B cell (primary cell): ENCODE measurements at regions not wholly inside any gene's neighbourhood (a gene's known extent, or its start where the extent isn't known, plus 50 kb on each side); places are given as distances from the start of the nearest gene placed in this dataset.

Experiments
- ATAC-seq: fragments of 200-7000 bp; cut with Tn5 transposase; one replicate; pipeline ENCODE4 v1.10.0; 2021; ENCODE audit warnings: low read depth, mild to moderate bottlenecking, moderate number of reproducible peaks, moderate library complexity
- CTCF ChIA-PET: fragments of 350-600 bp; sonication (Branson Sonifier 250); formaldehyde crosslinking; loops from one replicate; lab custom pipeline; 2021; ENCODE audit warnings: antibody characterized with exemption, inconsistent platforms; lab: Charles Lee
- POLR2A ChIA-PET: fragments of 350-600 bp; sonication (Branson Sonifier 250); formaldehyde crosslinking; loops from one replicate; lab custom pipeline; 2021; ENCODE audit warnings: antibody characterized with exemption; lab: Charles Lee
- DNase-seq: peaks from one replicate; pipeline ENCODE4 v3.0.0; 2013
- H2AFZ ChIP-seq: 2 replicates; pipeline ENCODE4 v1.6.1; 2012; ENCODE audit warnings: mild to moderate bottlenecking, low read depth, low read length; ENCODE audit not compliant: insufficient read depth, poor library complexity, severe bottlenecking
- H3K27ac ChIP-seq, 2 donors: 1 replicate in 1 of 2; 2 replicates in 1 of 2; pipeline ENCODE4 v1.5.1; 2012 to 2013; ENCODE audit warnings: low read length in 2 of 2, mild to moderate bottlenecking in 2 of 2, moderate library complexity in 1 of 2
- H3K27me3 ChIP-seq, 4 experiments: fragments of 200-600 bp in 1 of 4; sonication (generic) in 1 of 4; replicated peaks in 1 of 4; 1 replicate in 2 of 4; 2 replicates in 2 of 4; pipeline versions ENCODE4 v1.6.1 to v1.7.0; 2013 to 2016; ENCODE audit warnings: low read length in 3 of 4, mild to moderate bottlenecking in 2 of 4, mixed read lengths in 1 of 4, moderate library complexity in 1 of 4; ENCODE audit not compliant: insufficient read depth in 4 of 4, control insufficient read depth in 3 of 4; ENCODE audit errors: control extremely low read depth in 1 of 4
- H3K36me3 ChIP-seq, 2 experiments: replicated peaks in 1 of 2; 1 replicate in 1 of 2; 2 replicates in 1 of 2; pipeline versions ENCODE4 v1.6.1 to v1.7.1; 2013; ENCODE audit warnings: low read length in 1 of 2; ENCODE audit not compliant: insufficient read depth in 2 of 2, control insufficient read depth in 1 of 2; ENCODE audit errors: control extremely low read depth in 1 of 2, extremely low read depth in 1 of 2
- H3K4me1 ChIP-seq, 2 donors: fragments of 200-600 bp in 1 of 2; sonication (generic) in 1 of 2; 1 replicate in 1 of 2; 2 replicates in 1 of 2; pipeline versions ENCODE4 v1.5.1 to v1.6.1; 2013 to 2017; ENCODE audit warnings: low read length in 2 of 2; ENCODE audit not compliant: control insufficient read depth in 2 of 2, insufficient read depth in 2 of 2
- H3K4me2 ChIP-seq: replicated peaks from 2 replicates; pipeline ENCODE3; 2012; ENCODE audit warnings: mild to moderate bottlenecking, low read depth, low read length; ENCODE audit not compliant: poor library complexity, severe bottlenecking
- H3K4me3 ChIP-seq, 5 experiments: fragments of 200-600 bp in 1 of 5; sonication (generic) in 1 of 5; 1 replicate in 3 of 5; 2 replicates in 2 of 5; pipeline versions ENCODE4 v1.5.1 to v1.7.0; 2011 to 2016; ENCODE audit warnings: low read length in 4 of 5, mild to moderate bottlenecking in 4 of 5, low read depth in 2 of 5, control low read depth in 1 of 5, moderate library complexity in 1 of 5; ENCODE audit not compliant: insufficient read depth in 1 of 5; ENCODE audit errors: control extremely low read depth in 1 of 5, extremely low read depth in 1 of 5
- H3K79me2 ChIP-seq: fragments of 200-600 bp; sonication (generic); one replicate; pipeline ENCODE4 v1.6.0; 2016; ENCODE audit warnings: low read length; ENCODE audit not compliant: control insufficient read depth, insufficient read depth
- H3K9ac ChIP-seq: fragments of 200-600 bp; sonication (generic); 2 replicates; pipeline ENCODE4 v1.6.1; 2017; ENCODE audit warnings: mild to moderate bottlenecking, low read length, moderate library complexity
- H3K9me3 ChIP-seq, 3 donors: one replicate each; pipeline versions ENCODE4 v1.6.1 to v1.7.1; 2013; ENCODE audit warnings: low read length in 2 of 3; ENCODE audit not compliant: control insufficient read depth in 2 of 3, insufficient read depth in 1 of 3; ENCODE audit errors: control extremely low read depth in 1 of 3
- H4K20me1 ChIP-seq: 2 replicates; pipeline ENCODE4 v1.6.0; 2012; ENCODE audit warnings: mild to moderate bottlenecking, low read length; ENCODE audit not compliant: insufficient read depth, control insufficient read depth, poor library complexity, severe bottlenecking
- H3K27ac Mint-ChIP-seq: one replicate; pipeline ENCODE4 v1.8.0; 2021; ENCODE audit warnings: mixed read lengths
- H3K27me3 Mint-ChIP-seq: one replicate; pipeline ENCODE4 v1.8.0; 2021; ENCODE audit warnings: mixed read lengths
- H3K4me1 Mint-ChIP-seq: one replicate; pipeline ENCODE4 v1.8.0; 2021; ENCODE audit warnings: mixed read lengths
- H3K4me3 Mint-ChIP-seq: one replicate; pipeline ENCODE4 v1.8.0; 2021; ENCODE audit warnings: mixed read lengths
- H3K9me3 Mint-ChIP-seq: one replicate; pipeline ENCODE4 v1.8.0; 2022; ENCODE audit warnings: mixed read lengths; ENCODE audit not compliant: insufficient read depth
- CTCF ChIP-seq: fragments of 200-600 bp; IDR thresholded peaks from one replicate; pipeline ENCODE4 v1.8.0; 2022; ENCODE audit warnings: antibody characterized with exemption, mild to moderate bottlenecking
- EZH2 ChIP-seq: IDR thresholded peaks from 2 replicates; pipeline ENCODE4 v1.6.1; 2012; ENCODE audit warnings: borderline replicate concordance, low read depth, mild to moderate bottlenecking, moderate library complexity, low read length; ENCODE audit not compliant: insufficient read depth, poor library complexity, severe bottlenecking
- WGBS: methylation state at CpG from one replicate; pipeline ENCODE4 v1.1.5; 2013; ENCODE audit warnings: missing lambda C conversion rate; ENCODE audit not compliant: insufficient coverage; 5-methylcytosine and 5-hydroxymethylcytosine counted together
- intact Hi-C: fragments of 100-400 bp; cut with micrococcal nuclease; formaldehyde crosslinking; loops from one replicate; pipeline ENCODE4 v1.10.0; 2022

GRCh38 chr14:46444666-46445065, 206.9 kb downstream of the RPL10L start:
- Histone ChIP-seq H3K4me1 (no peaks in the 10 kb centered on the region), H3K9ac (no peak overlapping the region), H3K27ac (no peak overlapping the region), H4K20me1 (no peaks in the 10 kb centered on the region), H3K4me3 (no peak overlapping the region), H3K36me3 (no peaks in the 10 kb centered on the region), H3K27me3 (no peaks in the 10 kb centered on the region), H3K4me2 (no peak overlapping the region), H2AFZ (no peak overlapping the region), H3K9me3 (peaks cover 0 to 5% (median 0%) of the 10 kb centered on the region in 3 donors), H3K79me2 (no peaks in the 10 kb centered on the region)
- intact Hi-C loops = no loop called here
- no peak for ATAC-seq
- Mint-ChIP-seq H3K4me3 (no peak overlapping the region), H3K4me1 (no peaks in the 10 kb centered on the region), H3K9me3 (peaks cover 2% of the 10 kb centered on the region), H3K27ac (no peak overlapping the region), H3K27me3 (no peaks in the 10 kb centered on the region)
- no peak for TF ChIP-seq CTCF
- TF ChIP-seq EZH2 = no peak
- ChIA-PET CTCF (no interaction called here), POLR2A (no interaction called here)
- DNase-seq = no peak
- WGBS = 94% methylated on average over 3 of the region's 5 CpGs

GRCh38 chr14:46433381-46433780, 218.2 kb downstream of the RPL10L start:
- ChIA-PET CTCF (no interaction called here), POLR2A (no interaction called here)
- Histone ChIP-seq H3K36me3 (no peaks in the 10 kb centered on the region), H3K27me3 (no peaks in the 10 kb centered on the region), H3K4me3 (no peak overlapping the region), H3K4me1 (no peaks in the 10 kb centered on the region), H3K9ac (no peak overlapping the region), H2AFZ (no peak overlapping the region), H4K20me1 (no peaks in the 10 kb centered on the region), H3K79me2 (no peaks in the 10 kb centered on the region), H3K27ac (no peak overlapping the region), H3K4me2 (no peak overlapping the region), H3K9me3 (peaks cover 0 to 10% (median 0%) of the 10 kb centered on the region in 3 donors)
- Mint-ChIP-seq H3K4me1 (no peaks in the 10 kb centered on the region), H3K4me3 (no peak overlapping the region), H3K27me3 (no peaks in the 10 kb centered on the region), H3K27ac (no peak overlapping the region), H3K9me3 (no peaks in the 10 kb centered on the region)
- TF ChIP-seq CTCF = no peak
- no peak for TF ChIP-seq EZH2
- WGBS = no CpG with 5 or more reads among the region's 3 CpGs
- DNase-seq (no peak), ATAC-seq (no peak)
- intact Hi-C loops = no loop called here
